RWPE2 (cell line): ENCODE measurements at regions not wholly inside any gene's neighbourhood (a gene's known extent, or its start where the extent isn't known, plus 50 kb on each side); places are given as distances from the start of the nearest gene placed in this dataset.

Source experiments
- ATAC-seq: fragments of 200-7000 bp; cut with Tn5 transposase; 3 replicates; pipeline ENCODE4 v1.9.1; 2021; ENCODE audit warnings: low read depth
- DNase-seq: peaks from one replicate; pipeline ENCODE4 v3.0.0-alpha.2; 2020; ENCODE audit warnings: low spot score
- H3K27ac ChIP-seq: fragments of 450-650 bp; 2 replicates; pipeline ENCODE4 v1.5.1; 2017; ENCODE audit warnings: mild to moderate bottlenecking; ENCODE audit not compliant: poor library complexity, severe bottlenecking
- H3K27me3 ChIP-seq: fragments of 250-450 bp; sonication (Bioruptor Pico); 2 replicates; pipeline ENCODE4 v1.5.1; 2021; ENCODE audit warnings: mild to moderate bottlenecking, moderate library complexity; ENCODE audit not compliant: insufficient read depth, poor library complexity, severe bottlenecking
- H3K36me3 ChIP-seq: fragments of 250-450 bp; sonication (Bioruptor Pico); 2 replicates; pipeline ENCODE4 v1.5.1; 2020; ENCODE audit warnings: low read depth, mild to moderate bottlenecking, moderate library complexity
- H3K4me1 ChIP-seq: fragments of 250-450 bp; sonication (Bioruptor Pico); 2 replicates; pipeline ENCODE4 v1.5.1; 2021; ENCODE audit warnings: mild to moderate bottlenecking, moderate library complexity; ENCODE audit not compliant: insufficient read depth, poor library complexity, severe bottlenecking
- H3K4me3 ChIP-seq: fragments of 250-450 bp; sonication (Bioruptor Pico); 2 replicates; pipeline ENCODE4 v1.5.1; 2021; ENCODE audit warnings: mild to moderate bottlenecking, moderate library complexity; ENCODE audit not compliant: severe bottlenecking
- H3K9me3 ChIP-seq: fragments of 250-450 bp; sonication (Bioruptor Pico); 2 replicates; pipeline ENCODE4 v1.5.1; 2021; ENCODE audit warnings: mild to moderate bottlenecking, moderate library complexity; ENCODE audit not compliant: severe bottlenecking
- CTCF ChIP-seq: fragments of 450-650 bp; IDR thresholded peaks from one replicate; pipeline ENCODE4 v1.5.1; 2017; ENCODE audit warnings: mild to moderate bottlenecking, moderate library complexity; ENCODE audit not compliant: poor library complexity, severe bottlenecking

DNA sequence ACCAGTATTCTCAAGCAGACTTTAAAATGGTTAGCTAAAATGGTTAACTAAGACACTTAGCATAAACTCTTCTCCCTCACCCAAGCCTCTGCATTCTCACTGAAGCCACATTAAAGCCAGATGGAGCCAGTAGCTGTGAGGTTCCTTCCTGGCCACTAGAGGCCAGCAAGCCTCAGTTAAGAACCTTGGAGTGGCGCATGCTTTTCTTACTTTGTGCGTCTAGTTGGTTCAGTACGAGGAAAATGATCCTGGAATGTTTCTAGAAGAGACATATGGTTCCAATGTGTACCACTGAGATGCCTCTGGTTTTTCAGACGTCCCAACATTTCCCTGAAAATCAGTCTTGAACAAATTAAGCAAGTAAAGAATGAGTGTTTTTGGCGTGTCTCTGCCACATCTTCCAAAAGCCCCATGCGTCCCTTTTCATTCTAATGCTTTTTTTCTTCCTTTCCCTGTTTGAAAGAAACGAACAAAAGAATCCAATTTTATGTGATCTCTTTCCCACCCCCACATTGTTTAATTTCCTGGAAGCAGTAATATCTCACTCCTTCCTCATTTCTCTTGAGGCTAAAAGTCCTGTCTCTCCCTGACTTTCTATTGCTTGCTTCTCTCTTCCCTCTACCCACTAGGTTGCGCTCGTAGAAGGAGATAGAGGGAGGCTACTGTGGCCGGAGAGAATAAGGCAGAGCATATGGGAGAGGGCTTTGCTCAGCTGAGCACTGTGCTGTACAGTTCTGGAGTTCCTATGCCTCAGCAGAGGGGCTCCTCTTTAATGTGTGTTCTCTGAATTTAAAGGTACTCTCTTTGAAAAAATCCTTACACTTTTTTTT, 82.9 kb upstream of the TAB3 start:
- Histone ChIP-seq H3K4me1 (no peaks in the 10 kb centered on the region), H3K36me3 (no peaks in the 10 kb centered on the region), H3K4me3 (no peak overlapping the region), H3K27ac (no peak overlapping the region), H3K9me3 (no peaks in the 10 kb centered on the region), H3K27me3 (no peaks in the 10 kb centered on the region)
- ATAC-seq: peak; percentile 56; the same call in 2 of the 3 replicates
- TF ChIP-seq CTCF: peak; percentile 59
- DNase-seq: no peak

- Histone ChIP-seq H3K9me3 (no peaks in the 10 kb centered on the region), H3K36me3 (no peaks in the 10 kb centered on the region), H3K27me3 (no peaks in the 10 kb centered on the region), H3K27ac (no peak overlapping the region), H3K4me3 (no peak overlapping the region), H3K4me1 (no peaks in the 10 kb centered on the region)
- no peak for TF ChIP-seq CTCF
- ATAC-seq: no peak
- DNase-seq: no peak
These were observed 78.5 kb upstream of the TAB3 start for GRCh38 chrX:30967516-30967915.

DNA sequence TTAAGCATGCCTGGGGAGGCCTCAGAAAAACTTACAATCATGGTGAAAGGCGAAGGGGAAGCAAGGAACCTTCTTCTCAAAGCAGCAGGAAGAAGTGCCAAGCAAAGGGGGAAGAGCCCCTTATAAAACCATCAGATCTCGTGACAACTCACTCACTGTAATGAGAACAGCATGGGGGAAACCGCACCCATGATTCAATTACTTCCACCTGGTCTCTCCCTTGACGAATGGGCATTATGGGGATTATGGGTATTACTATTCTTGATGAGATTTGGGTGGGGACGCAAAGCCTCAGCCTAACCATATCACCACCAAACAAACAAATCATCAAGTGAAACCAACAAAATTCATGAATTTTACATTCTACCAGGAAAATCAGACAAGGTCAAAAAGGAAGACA, 76.7 kb upstream of the TAB3 start:
- no peaks in the 10 kb centered on the region for H3K9me3 ChIP-seq
- no peak overlapping the region for H3K4me3 ChIP-seq
- DNase-seq: no peak
- no peaks in the 10 kb centered on the region for H3K36me3 ChIP-seq
- H3K27me3 ChIP-seq: no peaks in the 10 kb centered on the region
- H3K27ac ChIP-seq: no peak overlapping the region
- no peak for TF ChIP-seq CTCF
- no peak for ATAC-seq
- no peaks in the 10 kb centered on the region for H3K4me1 ChIP-seq

DNA sequence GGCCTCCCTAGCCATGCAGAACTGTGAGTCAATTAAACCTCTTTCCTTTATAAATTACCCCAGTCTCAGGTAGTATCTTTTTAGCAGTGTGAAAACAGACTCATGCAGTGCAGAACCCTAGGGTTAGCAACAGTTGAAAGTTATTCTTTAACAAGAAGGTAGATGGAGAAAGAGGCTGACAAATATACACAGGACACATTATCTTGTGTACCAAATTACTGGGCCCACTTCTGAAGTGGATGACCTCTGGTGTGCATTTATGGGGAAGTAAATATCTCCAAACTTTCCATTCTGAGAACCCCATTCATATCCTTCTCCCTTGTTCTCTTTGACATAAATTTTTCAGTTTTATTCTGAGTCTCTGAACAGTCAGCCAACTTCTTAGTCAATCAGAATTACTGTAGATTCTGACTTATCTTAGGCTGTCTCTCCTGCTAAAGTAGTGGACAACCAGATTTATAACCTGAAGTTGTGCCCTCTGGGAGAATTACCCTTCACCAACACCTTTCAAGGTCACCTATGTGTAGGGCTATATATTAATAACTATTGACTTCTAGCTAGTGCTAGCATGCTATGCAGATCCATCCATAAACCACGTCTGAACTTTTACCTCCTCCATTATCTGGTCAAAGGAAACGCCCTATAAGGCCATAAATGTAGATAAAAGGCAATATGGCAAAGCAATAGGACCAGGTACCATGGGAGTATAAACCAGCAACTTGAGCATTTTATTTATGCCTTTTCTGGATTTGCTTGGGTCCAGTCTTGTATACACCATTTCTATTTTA, 72.5 kb upstream of the TAB3 start:
- no peaks in the 10 kb centered on the region for H3K4me1 ChIP-seq
- H3K27me3 ChIP-seq: no peaks in the 10 kb centered on the region
- DNase-seq: no peak
- no peak for TF ChIP-seq CTCF
- H3K9me3 ChIP-seq: no peaks in the 10 kb centered on the region
- no peak for ATAC-seq
- H3K27ac ChIP-seq: no peak overlapping the region
- H3K36me3 ChIP-seq: no peaks in the 10 kb centered on the region
- no peak overlapping the region for H3K4me3 ChIP-seq

- Histone ChIP-seq H3K4me3 (no peak overlapping the region), H3K9me3 (no peaks in the 10 kb centered on the region), H3K27ac (no peak overlapping the region), H3K4me1 (no peaks in the 10 kb centered on the region), H3K27me3 (no peaks in the 10 kb centered on the region), H3K36me3 (no peaks in the 10 kb centered on the region)
- ATAC-seq: peak; percentile 35; the same call in 1 of the 3 replicates
- TF ChIP-seq CTCF: no peak
- no peak for DNase-seq
These were observed 68.7 kb upstream of the TAB3 start for GRCh38 chrX:30957753-30958152.
